Stimulated activated CD4-positive, alpha-beta T cell treated with anti-CD3 and anti-CD28 coated beads, Interleukin-15, amount 100 ng/mL, for 48 hours (primary cell): ENCODE measurements at regions not wholly inside any gene's neighbourhood (a gene's known extent, or its start where the extent isn't known, plus 50 kb on each side); places are given as distances from the start of the nearest gene placed in this dataset.
A peak's percentile ranks its signal among the peaks of the same experiment; 100 is the strongest.
"Not testable (repeated sequence)": the region's sequence is repeated elsewhere in the genome, so short reads cannot be mapped to it uniquely, and the experiment has no call there.

ENCODE experiments used
- DNase-seq, 2 donors: peaks; one replicate each; pipeline ENCODE4 v3.0.0-alpha.2; 2020; ENCODE audit warnings: low read depth in 2 of 2

DNA sequence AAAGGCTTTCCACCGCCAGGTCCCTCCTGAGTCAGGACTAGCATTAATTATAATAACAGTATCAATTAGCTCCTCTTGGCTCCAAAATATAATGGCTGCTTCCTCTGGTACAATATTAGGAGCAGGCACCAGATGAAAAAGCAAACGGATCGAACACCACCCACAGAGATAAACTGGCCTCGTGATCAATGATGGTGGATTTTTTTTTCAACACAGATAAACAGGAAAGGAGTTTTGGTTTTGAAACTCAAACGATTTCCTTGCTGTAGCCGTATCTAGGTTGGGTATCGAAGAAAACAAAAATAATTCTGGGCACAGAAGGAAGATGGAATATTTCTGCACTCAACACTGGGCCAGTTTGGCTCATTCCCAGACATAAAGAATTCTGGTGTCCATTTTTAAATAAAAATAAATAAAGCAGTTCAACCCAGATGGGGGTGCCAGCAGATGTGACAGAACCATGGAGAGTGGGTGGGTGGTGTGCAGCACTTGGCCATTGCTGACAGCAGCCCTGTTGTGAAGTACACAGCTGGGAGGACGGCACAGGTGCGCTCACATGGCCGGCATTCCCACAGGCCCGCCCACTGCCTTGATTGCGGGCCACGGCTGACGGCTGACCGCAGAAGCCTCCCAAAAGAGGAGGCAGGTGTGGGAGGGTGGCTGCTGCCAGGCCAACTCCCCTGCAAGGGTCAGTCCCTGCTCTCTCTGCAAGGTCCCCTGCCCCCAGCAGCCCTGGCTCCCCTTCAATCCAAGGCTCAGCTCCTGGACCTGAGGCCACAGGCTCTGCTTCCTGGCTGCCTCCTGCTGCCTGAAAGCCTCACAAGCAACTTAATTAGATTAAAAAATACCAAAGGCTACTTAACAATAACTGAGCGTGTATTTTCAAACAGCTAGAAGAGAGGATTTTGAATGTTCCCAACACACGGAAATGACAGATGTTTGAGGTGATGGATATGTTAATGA, 351.9 kb upstream of the ID2 start:
- DNase-seq = no peak

DNA sequence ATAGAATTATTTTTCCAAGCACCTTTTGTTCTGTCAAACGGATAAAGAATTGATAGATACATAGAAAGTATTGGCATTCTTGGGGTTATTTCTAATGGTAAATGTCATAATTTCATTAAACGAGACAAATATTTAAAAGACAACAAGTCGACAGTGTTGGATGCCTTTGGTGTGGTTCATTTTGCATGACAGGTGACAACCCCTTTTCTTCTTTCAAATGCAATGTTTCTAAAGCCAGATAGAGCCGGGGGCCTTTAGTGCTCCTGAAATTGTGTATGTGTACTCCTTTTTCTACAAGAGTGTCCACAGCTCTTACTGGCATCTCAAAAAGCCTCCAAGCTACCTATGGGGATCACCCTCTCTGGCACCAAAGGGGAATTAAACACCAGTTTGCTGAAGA, 350.8 kb upstream of the ID2 start:
- no peak for DNase-seq

DNA sequence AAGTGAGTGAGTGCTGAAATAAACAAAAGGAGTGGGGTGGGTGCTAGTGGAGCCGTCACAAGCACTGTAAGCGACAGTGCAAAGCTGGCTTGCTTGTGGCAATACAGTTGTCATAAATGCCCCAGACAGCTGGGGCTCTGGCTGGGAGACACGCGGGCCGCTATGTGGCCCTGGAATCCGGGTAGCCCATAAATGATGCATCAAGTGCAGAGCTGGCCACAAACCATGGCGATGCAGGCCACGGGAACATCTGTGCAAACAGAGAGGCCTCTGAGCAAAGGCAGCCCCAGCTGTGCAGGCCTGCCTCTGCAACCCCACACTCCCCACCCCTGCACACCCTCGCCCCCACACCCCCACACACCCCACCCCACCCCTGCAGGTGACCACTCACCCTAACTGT, 349.2 kb upstream of the ID2 start:
- DNase-seq = no peak

DNA sequence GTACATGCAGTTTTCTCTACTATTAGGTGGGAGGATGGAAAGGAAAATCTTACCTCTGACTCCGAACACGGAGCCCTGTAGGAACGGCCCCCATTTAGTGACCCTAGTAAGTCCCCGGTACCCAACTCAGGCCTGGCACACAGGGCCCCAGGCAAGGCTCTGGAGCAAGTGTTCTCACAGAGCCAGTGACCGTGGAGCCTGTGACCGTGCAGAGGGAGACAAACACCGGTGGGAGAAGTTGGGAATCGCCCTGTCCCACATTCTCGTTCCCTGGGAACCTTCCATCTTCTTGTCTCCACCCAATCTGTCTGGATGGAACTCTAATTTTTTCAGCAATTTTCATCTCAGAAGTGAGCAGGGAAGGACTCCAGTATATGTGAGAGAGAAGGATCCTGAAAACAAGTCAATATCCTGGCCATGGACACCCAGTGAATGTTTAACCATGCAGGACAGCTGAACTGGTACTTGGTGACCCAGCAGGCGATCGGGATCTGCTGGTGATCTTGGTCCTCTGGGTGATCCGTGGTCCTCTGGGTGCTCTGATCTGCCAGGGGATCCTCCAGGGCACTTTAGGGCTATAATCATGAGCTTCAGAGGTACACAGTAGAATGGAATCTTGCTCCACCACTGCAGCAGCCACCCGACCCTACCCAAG, 348.6 kb upstream of the ID2 start:
- DNase-seq = no peak

DNA sequence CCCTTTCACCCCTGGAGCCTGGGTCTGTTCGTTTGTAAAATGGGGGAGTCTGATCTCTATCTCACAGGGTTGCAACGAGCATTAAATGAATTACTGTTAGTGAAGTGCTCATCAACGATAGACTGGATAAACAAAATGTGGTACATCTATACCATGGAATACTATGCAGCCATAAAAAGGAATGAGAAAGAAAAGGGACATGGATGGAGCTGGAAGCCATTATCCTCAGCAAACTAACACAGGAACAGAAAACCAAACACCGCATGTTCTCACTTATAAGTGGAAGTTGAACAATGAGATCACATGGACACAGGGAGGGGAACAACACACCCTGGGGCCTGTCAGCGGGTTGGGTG, 348.0 kb upstream of the ID2 start:
- DNase-seq = not testable (repeated sequence)

DNA sequence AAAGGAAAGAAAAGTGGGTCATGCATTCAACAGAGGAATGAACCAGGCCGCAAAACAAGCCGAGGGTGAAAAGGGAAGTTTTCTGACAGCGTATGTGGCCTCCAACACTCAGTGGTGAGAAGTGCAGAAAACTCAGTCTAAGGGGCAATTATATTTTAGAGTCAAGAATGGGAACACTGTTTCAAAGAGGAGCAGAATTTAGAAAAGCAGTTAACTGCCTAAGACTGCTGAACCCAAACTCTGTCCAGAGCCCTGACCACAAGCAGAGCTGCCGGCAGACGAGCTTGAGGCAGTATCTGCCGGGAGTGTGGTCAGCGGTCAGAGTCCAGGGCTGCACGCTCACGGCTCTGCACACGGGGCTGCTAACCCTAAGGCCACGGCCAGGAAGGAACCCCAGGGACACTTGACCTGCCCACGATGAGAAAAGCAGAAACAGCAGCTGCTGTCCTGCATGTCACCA, 347.0 kb upstream of the ID2 start:
- DNase-seq = no peak

DNA sequence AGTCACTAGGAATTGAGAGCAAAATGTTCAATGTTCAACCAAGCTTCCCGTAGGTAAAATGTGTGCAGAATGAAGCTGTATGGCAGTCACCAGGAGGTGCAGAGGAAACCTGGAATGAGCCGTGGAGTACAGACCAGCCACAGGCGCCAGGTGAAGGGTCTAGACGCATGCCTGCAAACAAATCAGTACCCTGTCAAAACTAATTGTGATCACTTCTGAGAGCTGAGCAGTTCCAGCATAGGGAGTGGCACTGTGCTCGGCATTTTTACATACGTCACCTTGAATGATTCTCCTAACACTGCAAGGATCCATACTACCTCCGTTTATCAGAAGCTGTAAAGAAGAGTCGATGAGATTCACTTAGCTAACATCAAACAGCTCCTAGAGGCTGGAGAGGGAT, 346.1 kb upstream of the ID2 start:
- DNase-seq = no peak

DNA sequence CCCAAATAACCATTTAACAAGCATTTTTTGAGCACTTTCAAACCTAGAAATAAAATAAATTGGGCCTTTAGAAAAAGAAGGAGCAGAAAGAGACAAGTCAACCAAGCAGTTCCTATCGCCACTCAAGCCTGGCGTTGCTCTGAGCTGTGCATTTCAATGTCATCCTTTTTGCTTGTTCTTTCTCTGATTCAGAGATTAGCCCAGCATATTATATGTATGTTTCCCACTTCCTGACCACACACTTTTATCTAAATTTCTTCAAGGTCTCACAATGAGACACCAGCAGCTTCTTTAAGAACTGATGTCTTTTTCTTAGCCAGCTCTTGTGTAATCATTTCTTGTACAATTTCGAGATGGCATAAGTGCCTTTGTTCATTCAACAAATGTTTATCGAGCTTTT, 344.5 kb upstream of the ID2 start:
- peak in 1 of 2 donors; percentile 22 for DNase-seq

DNA sequence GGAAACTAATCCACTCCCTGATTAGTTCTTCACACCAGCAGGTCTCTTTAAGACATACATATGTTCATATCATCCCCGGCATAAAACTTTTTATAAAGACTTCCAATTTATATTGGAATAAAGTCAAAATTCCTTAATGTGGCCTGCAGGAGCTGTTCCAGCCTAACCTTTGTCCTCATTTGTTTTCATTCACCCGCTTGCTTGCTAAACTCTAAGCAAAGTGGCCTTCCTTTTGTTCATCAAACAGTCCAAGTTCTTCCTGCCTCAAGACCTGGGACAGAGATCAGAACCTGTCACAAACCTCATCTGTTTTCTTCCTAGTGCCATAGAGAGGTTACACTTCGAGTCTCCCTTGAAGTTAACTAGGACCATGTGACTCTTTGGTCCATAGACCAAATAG, 339.4 kb upstream of the ID2 start:
- DNase-seq = no peak

DNA sequence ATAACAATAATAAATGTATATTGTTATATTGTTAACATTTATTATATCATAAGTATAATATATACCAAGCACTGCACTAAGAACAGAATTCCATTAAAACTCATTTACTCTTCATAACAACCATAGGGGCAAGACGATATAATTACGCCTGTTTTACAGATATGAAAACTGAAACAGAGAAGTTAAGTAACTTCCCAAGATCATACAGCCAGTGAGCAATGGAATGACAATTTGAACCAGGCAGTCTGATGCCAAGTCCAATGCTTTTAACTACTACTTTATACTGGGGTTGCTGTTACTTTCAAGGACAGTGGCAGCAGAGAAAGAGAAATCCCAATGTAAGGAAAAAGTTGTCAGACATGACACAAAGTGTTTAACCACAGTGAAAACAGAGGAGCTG, 338.8 kb upstream of the ID2 start:
- no peak for DNase-seq

DNA sequence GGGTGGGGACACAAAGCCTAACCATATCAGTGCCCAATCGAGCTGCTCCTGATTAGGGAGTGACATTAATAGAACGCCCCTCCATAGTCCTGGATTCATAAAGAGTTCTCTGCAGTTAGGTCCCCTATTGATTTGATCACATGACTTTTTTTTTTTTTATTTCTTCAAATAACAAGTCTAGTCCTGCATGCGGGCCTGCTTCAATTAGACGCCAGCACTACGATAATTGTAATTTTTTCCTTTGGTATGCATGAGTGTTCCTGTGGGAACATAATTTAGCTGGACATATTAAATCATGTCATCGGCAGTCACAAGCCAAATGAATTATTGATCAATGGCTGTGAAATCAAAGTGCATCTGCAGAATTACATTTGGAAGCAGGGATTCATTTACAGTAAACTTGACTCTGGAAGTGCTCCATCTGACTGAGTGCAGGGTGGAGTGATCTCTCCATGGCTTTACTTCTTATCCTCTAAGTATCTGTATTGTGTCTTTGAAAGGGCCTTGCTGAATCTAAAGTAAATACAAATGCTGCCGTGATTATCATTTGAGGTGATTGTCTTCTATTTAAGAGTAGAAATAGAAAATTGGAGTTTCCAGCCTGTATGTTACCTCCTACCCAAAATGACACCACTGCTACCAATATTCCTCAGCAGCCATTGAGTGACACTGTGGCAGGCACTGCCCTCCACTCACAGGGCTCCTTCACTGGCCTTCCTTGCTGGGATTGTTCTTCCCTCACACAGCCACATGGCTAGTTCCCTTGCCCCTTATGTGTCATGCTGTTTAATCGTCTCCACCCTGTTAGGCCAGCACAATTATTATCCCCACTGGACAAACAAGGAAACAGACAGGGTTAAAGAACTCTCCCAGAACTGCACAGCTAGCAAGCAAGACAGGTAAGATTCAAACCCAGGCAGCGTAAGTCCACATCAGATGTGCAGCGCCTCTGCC, 337.4 kb upstream of the ID2 start:
- DNase-seq = no peak

DNA sequence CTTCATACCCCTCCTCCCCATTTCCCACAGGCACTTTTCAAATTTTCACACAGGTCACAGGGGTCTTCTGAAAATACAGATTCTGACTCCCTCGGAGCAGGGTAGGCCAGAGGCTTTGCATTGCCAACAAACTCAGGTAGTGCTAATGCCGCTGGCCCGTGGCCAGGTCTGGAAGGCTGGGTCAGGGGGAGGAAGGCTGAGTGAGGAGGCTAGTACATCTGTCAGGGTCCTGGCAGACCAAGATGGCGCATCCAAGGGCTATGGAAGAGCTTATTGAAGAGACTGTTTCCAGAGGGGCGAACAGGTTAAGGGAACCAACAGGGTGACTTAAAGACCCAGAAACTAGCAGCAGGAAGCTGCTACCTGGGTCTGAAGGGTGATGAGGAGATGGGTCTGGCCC, 336.7 kb upstream of the ID2 start:
- no peak for DNase-seq

DNA sequence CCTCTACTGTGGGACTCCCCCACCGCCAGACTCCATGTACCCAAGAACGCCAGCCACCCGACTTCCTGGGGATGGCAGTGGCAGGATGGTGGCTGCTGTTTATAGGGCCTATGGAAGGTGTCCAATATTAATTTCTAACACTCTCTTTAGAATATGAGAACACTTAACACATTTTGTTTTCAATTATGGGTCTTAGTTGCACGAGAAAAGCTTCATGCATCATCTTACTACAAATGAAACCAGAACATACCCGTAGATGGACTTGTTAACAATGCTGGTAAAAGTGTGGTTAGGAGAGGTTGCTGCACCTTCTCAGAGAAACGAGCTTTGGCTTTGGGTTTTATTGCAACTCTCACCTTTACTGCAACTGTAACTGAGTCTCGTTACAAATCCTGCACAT, 335.6 kb upstream of the ID2 start:
- no peak for DNase-seq

DNA sequence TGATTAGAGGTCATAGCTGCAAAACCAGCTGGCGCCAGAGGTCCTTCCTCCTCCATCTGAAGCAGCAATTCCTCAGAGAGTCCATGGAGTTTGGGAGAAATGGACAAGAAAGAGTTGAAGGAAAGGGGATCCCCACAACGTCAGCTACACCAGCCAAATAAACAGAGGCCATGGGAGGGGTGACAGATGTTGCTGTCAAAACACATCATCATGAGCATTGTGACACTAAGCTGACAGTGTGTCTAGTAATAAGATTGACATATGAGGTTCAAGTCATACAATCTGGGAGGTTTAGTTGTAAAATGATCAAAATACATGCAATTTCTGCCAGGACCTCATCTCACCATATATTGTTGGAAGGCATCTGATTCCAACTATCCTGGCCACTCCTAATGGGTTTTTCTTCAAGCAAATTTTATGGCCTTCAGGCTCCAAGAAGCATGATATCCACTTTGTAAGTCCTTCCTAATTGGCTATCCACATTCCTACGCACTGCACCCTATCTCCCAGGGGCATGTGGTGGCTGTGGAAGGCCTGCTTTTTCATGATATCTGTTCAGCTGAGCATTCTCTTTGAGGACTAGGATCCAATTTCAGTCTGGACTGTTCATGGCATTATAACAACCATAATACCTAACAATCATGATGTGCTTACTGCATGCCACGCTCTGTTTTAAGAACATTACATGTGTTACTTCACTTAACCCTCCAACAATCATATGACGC, 335.0 kb upstream of the ID2 start:
- no peak for DNase-seq

DNA sequence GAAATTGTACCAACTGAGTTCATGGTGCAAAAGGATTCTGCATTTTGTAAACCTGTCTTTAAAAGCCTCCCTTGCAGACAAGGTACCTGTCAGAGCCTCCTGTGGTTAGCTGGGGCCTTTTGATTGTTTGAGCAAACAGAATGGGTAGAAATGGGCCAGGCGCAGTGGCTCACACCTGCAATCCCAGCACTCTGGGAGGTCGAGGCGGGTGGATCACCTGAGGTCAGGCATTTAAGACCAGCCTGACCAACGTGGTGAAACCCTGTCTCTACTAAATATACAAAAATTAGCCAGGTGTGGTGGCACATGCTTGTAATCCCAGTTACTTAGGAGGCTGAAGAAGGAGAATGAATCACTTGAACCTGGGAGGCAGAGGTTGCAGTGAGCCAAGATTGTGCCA, 332.9 kb upstream of the ID2 start:
- DNase-seq = not testable (repeated sequence)

DNA sequence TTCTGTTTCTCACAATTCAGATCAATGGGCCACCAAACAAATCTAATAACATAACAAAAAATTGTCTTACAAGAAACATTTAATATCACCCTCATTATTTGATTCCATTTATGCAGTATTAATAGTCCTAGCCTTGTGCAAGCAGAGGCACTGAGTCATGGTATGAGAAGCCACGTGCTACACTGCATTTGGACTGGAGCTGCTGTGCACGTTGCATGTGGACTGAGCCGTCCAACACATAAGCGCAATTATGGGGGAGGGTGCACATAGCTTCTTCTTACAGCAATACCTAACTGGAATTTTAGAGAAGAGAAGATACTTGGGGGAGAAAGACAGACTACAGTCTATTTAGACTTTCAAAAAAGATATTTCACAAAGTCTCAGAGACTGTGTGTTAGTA, 329.6 kb upstream of the ID2 start:
- DNase-seq = no peak

DNA sequence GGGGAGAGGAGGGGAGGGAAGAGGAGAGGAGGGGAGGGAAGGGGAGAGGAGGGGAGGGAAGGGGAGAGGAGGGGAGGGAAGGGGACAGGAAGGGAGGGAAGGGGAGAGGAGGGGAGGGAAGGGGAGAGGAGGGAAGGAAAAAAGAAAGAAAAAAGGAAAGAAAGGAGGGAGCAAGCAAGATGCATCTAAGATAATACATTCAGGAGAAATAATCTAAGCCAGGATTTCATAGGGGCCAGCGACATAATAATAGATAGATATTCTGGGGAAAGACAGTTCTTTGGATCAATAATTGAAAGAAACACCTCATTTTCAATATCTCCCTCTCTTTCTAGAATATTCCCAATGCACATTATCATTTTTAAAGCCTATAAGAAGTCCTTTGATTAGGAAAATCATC, 328.9 kb upstream of the ID2 start:
- DNase-seq = no peak

DNA sequence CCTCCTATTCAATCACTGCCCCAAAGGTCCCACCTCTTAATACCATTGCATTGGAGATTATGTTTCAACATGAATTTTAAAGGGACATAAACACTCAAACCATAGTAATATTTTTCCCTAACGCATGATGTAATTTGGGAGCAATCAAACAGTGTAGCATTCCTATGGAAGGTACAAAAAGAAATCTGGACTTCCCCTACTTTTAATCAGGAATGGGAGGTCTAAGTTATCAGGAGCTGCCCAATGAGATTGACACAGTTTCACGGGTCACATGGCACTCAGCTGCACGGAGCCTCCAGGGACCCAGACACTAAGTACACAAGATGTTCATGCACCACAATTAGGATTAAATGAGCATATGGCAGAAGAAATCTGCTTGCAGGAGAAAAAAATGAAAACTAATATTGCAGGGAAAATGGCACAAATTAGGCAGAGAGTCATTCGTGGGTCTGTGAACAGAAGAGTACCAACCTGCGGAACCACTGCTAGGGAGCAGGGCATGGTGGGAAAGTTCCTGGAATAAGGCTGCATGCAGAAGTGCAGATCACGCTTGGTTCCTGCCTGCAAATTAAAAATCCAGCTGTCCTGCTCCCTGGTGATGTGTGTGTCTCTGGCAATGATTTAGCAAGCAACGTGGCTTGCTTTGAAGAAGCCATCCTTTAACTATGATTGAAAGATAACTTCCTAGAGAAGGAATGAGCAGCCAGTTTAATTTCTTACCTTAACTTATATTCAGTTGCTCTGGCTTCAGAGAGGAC, 326.6 kb upstream of the ID2 start:
- no peak for DNase-seq

DNA sequence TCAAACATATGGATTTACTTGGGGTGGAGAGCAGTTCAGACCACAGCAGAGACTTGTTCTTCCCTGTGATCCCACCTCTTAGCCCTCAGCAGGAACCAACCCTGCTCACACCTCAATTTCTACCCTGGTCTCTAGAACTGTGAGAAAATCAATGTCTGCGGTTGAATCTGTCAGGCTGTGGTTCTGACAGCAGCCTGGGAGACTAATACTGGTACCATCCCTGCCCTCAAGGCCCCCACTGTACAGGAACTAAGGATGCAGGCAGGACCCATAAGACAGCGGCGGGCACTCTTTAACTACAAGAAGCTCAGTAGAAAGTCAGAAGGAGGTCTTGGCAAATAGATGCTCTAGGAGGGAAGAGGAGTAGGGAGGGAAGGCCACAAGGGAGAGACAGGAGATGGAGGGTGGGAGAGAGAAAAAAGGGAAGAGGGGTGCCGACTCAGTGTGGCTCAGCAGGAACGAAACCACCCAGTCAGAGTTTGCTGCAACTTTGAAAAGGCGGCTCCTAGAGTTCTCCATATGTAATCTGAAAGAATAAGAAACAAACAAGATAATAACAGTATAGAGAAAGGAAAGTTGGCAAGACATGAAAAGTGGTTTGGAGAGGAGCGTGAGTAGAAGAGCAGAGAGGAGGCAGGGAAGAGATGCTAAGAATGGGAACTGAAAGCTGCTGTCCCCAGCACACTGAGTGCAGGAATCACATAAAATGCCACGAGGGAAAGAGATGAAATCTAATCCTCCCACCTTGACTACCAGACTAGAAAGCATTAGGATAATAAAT, 323.9 kb upstream of the ID2 start:
- DNase-seq = no peak

DNA sequence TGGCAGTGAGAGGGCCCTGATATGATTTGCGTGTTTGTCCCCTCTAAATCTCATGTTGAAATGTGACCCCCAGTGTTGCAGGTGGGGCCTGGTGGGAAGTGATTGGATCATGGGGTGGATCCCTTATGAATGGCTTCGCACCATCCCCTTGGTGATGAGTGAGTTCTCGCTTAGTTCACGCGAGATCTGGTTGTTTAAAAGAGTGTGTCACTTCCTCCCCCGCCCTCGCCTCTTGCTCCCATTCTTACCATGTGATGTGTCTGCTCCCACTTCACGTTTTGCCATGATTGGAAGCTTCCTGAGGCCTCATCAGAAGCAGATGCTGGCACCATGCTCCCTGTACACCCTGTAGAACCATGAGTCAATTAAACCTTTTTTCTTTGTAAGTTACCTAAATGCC, 319.9 kb upstream of the ID2 start:
- DNase-seq = no peak
